Hippocampal formation (tissue), 2 donors: ENCODE measurements at regions not wholly inside any gene's neighbourhood (a gene's known extent, or its start where the extent isn't known, plus 50 kb on each side); places are given as distances from the start of the nearest gene placed in this dataset.

Source experiments
- DNase-seq, 2 donors: peaks; one replicate each; lab custom pipeline; 2025; lab: John Stamatoyannopoulos, UW

DNA sequence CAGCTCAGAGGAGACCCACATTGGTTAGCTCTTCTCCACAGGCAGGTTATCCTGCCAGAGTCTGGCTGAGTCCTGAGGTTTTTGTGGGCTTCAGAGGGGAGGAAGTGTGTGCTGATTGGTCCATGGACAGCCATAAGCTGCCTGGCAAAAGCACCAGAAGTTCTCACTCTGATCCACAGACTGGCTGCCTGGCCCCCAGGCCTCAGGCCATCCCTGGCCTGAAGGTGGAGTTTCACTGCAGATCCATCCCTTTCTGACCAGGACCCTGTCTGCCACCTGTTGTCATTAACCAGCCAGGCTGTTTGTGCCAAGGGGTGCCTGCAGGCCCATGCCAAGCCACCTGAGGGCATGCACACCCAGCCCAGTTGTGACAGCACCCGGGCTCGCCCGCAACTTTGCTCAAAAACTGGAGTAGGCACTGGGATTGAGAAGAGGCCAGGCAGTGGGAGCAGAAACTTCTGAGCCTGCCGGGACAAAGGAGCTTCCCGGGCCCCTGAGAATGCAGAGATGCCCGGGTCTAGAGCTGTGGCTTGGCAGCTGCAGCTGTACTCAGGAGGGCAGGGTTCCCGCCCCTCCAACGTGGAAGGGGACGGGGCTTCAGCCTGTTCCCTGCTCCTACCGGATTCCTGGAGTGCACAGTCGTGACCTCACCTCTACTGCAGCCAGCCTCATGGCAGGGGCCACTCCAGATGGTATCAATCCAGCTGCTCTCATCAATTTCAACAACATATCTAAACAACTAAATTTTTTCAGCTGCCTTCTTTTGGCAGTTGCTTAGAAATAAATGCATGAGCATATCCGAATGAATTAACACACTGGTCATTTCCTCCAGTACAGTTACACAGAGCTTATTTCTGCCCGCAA, 1277.3 kb downstream of the SLC16A7 start:
- no peak for DNase-seq

DNA sequence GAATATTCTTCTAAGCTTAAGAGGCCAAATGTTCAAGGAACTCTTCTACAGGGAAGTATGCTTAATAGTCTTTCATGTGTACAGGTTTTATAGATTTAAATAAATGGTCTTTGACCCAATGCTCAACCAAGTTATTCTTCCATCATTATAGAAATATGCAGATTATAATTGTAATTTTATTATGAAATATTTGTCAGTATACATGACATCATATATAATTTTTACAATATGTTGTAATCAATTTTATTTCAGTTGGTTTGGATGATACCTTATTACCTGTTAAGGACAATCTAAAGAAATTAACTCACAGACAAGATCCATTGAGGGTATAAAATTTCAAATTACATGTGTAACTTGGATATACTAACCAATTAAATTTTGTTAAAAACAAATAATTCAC, 1278.3 kb downstream of the SLC16A7 start:
- DNase-seq = no peak

DNA sequence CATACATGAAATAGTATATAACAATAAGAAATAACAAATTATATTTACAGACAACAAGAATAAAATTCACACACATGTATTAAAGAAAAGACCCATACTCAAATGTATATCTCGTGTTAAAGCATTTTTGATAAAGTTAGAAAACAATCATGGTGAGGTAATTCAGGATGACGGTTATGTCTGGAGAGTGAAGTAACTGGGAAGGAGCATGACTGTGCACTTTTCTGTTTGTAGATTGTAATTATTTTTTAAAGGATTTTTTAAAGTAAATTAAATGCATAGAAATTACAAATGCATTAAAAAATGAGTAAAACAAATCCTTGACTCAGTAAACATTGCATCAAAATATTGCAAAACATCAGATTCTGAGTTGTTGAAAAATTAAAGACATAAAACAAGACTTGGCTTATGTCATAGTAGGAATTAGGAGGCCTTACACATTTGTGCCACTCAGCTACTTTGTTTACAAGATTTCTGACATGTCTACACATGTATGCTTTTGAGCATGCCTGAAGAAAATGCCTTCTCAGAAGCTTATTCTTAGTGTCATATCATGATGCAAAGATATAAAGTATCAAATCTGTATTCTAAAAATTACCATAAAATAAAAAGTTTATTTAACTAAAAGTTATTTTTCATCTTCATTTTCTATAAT, 1325.1 kb downstream of the SLC16A7 start:
- no peak for DNase-seq

DNA sequence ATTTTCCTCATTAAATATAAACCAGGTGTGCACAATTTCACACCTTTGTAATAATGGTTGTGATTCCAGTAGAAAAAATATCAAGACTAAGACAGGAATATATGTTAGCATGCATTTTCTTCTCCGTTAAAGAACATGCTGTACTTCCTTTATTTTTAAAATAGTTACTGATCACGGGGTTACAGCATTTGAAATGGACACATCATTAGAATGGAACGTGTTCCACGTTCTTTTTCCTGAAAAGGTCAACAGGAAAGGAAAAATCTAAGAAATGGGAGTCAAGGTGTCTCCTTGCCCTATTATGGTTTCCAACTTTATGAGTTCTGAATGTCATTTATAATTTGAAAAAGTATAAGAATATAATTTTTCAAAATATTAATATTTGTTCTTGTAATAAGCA, 1325.7 kb downstream of the SLC16A7 start:
- DNase-seq = no peak

DNA sequence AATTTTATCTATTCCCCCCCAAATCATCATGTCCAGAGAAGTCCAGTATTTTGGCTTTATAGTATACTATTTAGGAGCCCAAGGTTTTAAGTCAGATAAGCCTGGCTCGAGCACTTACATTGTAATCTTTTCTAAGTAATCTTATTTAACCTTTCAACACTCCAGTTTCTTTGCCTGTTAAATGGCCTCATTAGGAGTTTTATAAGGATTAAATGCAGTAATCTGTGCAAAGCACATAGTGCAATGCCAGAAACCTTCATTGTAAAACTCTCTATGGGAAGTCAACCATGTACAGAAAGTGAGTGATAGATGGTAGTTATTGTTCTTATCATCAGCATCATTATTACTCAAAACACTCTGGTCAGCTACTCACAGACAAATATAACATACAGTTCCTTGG, 1330.4 kb downstream of the SLC16A7 start:
- DNase-seq = no peak

DNA sequence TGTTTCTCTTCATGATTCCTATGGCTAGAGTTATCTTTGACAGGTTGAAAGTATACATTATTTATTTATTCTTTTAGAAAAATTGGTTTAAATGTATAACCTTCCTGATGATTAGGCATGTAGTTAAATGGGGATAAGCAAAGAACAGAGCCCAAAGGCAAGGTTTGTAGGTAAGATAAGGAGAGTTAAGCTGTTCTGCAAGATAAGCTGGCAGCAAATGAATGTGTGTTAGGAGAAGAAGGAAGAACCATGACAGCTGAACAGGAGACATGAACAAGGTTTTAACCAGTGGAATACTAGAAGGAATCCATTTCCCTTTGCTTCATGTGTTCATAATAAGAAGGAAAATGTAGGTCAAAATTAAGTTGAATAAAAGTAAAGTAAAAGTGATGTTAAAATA, 1330.1 kb upstream of the USP15 start:
- DNase-seq = no peak

DNA sequence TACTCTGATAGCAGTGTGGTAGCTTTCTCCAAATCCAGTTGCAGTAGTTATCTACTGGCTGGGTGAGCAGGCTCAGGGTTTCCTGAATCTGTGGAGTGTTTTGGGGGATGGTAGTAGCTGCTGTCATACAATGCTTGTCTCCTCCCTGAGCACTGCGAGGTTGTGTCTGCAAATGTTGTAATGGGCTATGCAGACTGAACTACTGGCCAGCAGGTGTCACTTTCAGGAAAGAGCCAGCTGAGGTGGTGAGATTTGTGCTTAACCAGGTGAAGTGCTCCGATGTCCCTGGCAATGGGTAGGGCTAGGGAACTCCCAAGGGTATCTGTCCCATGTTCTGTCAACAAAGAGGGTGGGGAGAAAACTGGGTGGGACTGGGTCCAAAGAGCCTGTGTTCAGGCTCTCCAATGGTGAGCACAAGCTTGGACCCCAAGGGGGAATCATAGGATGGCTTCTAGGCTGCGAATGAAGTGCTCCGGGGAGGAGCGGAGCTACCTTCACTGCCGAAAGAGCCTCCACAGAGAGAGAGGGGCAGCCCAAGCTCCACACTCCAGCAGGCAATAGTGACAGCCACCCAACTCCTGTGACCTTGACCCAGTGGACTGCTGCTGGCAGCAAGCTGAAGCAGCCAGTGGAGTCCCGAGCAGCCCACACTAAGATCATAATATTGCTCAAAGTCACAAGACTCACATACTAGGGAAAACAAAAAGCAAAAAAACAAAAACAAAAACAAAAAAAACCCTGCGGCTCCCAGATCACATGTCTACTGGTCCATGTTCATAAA, 1324.0 kb upstream of the USP15 start:
- DNase-seq = no peak

DNA sequence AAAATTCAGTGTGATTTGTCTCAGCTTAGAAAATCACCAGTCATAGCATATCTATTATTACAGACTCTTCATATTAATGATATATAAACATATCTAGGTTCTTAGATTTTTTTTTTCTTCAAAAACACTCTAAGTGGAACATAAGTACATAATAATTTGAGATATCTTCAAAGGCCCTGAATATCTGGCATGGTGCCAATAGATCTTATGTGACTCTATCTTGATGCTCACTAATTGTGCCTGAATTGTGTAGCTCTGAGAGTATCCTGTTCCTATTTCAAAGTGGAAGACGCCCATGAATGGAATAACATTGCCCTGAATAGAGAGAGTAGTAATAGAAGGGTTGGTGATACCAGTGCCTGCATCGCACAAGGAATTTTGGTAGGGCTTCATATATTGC, 1312.7 kb upstream of the USP15 start:
- no peak for DNase-seq

DNA sequence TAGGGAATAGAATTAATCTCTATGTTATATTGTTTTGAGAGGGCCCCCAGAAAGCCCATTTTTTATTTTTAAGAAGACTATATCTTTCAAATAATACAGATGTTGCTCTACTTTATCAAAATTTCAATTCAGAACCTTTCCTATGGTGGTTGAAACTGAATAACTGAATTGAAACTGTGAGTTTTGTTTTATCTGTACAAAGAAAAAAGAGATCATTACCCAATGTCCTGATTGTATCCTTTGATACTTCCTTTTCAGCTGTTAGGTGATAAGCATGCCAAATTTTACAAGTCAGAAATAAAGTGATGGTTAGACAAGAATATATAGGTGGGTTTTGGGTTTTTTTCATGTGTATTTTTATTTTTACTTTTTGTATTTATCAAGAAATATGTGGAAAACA, 1293.1 kb upstream of the USP15 start:
- no peak for DNase-seq

DNA sequence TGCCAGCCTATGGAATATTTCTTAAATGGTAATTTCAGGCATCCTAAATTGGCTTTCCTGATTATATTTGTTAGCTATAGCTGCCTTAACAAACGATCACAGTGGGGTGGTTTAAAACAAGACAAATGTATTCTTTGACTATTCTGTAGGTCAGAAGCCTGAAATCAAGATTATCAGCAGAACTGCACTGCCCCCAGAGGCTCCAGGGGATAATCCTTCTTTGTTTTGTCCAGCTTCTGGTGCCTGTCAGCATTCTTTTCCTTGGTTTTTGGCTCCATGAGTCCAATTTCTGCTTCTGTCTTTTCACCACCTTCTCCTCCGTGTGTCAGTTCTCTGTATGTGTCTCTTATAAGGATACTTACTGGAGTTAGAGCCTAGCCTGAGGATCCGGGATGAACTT, 1282.2 kb upstream of the USP15 start:
- DNase-seq = no peak

DNA sequence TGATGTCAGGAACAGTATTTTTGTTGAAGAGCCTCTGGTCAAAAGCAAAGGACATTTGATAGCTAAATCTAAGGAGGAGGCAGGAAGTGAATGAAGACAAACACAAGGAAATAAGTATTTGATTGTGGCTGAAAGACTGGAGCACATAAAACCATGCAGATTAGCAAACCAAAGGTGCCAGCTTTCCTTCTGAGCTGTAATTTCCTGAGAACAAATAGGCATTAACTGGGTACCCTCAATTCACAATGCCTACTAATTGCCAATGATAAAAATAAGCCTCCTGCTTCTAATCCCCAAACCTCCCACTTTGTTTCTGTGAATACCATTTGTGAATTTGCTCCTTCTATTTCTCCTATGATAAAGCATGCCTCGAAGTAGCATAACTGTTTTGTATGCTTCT, 1279.6 kb upstream of the USP15 start:
- DNase-seq = no peak

DNA sequence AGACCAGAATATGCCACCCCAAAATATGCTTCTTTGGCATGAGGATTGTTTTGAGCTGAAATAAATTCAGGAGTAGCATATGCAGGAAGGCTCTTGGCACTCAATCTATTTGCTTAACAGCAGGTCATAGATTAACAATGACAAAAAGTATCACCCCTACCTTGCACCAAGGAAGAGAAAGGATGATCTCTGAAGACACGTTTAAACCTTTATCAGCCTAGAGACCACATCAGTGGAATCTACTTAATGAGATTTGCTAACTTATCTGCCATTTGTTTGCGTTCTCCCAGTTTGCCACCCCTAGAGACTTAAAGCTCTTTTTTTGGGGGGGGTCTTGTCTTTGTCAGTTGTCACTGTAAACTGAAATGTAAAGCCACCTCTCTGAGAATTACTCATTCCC, 1278.7 kb upstream of the USP15 start:
- no peak for DNase-seq

DNA sequence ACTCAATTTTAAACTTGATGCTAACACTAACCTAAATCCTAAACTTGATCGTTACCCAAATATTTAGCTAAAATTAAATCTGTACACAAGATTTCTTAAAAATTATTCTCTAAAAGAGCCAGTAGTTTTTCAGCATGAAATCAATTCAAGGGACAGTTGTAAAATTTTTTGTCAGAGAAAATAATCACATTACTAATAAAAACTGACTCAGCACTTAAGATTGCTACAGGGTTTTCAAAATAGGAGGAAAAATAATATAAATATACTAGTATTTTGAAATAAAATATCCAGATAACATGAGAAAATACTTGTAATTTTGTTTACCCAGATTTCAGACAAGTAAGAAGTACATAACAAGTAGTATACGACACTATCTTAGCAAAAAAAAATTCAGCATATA, 1268.1 kb upstream of the USP15 start:
- DNase-seq = no peak

DNA sequence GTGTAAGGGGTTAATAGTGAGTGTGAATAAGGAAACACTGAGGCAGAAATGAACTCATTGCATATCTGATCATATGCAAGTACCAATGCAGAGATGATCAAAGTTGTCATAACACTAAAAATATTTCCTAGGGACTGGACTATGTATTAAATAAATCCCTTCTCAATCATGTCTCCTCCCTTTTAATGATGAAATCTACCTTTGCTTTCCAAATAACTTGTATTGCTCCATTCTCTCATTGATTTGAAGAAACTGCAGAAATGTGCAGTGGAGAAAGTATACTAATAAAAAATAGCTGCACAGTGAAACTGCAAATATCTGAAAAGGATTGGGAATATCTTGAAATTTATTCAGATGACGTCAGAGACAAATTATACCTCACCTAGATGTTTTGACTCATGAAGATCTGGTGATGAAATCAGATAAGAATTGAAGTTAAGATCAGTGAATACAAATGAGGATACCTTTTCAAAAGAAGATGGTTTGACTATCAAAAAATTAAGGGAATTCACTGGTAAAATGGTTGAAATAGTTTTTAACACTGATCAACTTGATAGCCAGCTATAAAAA, 1264.9 kb upstream of the USP15 start:
- DNase-seq = no peak

DNA sequence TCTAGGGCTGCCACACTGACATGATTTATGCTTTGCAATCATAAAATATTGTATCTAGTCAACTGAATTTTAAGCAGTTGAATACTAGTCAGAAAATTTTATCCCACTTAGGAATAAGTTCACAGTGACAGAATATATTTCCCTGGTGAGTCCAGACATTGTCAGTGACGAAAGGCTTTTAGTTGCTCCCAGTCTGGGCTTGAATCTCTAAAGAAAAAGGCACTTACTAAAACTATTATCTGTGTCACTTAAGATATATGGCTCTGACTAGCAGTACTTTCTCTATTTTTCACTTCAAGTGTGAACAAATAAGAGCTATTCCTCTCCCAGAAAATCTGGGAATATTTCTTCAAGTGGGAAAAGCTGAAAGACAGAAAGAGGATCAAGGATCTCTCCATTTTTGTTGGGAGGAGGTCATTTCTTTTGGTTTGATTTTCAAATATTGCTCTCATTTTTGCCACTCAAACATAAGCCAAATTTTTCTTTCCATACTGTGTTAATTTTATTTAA, 1262.3 kb upstream of the USP15 start:
- no peak for DNase-seq

DNA sequence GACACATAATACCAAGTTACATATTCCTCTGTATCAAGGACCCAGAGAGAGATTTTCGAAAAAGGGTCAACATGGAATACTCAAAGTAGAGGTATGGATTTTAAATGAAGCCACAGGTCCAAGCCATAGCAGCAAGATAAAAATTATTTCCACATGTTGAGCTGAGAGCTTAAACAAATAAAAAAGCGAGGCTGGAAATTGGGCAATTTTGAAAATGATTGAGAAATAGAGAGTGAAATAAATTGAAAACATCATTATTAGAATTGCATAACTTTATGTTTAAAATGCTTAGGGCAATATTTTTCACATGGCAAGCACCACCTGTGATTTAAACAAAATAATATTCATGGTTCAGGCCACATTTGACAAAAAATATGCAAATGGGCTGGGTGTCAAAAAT, 1251.0 kb upstream of the USP15 start:
- no peak for DNase-seq

DNA sequence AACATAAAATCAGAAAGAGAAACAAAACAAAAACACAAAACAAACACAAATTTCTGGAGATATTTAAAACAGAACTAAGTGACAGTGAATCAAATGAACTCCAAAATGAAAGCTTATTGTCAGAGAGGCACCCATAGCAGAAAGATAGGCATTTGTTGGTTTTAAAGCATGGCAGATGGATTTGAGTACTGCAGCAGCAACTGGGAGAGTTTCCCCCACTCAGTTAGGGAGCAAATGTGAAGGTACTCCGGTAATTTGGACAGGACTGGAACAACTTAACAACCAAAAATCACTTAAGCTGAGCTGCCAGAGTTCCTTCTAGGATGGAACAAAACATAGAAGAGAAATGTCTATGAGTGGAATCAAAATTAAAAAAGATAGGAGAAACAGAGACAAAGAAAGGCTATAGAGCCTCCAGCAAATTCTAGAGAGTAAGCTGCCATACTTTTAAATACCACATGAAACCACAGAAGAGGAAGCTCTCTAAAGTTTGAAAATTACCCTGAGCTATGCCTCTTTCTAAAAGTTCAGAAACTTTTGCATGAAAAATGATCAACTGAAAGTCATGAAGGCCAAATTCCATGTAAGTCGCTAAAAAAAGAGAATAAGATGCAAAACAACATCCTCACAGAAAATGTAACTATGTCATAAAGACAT, 1248.3 kb upstream of the USP15 start:
- no peak for DNase-seq

DNA sequence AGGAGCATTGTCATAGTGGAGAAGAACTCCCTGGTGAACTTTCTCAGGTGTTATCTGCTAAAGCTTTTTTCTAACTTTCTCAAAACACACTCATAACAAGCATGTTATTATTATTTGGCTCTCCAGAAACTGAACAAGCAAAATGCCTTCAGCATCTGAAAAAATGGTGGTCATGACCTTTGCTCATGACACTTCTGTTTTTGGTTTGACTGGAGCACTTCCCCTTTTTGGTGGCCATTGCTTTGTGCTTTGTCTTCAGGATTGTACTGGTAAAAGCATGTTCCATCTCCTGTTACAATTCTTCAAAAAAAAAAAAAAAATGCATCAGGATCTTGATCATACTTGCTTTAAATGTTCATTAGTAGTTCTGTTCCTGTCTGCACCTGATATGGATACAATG, 1241.6 kb upstream of the USP15 start:
- no peak for DNase-seq

DNA sequence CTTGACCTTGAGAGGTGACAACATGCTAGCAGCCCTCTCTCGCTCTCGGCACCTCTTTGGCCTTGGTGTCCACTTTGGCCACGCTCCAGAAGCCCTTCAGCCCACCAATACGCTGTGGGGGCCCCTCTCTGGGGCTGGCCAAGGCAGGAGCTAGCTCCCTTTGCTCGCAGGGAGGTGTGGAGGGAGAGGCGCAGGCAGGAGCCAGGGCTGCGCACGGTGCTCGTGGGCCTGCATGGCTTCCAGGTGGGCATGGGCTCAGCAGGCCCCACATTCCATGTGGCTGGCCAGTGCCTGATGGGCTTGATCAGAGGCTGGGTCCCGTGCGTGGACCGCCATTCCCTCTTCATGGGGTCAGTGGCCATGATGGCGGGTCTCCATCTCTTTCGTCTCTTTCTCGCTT, 1237.0 kb upstream of the USP15 start:
- no peak for DNase-seq

DNA sequence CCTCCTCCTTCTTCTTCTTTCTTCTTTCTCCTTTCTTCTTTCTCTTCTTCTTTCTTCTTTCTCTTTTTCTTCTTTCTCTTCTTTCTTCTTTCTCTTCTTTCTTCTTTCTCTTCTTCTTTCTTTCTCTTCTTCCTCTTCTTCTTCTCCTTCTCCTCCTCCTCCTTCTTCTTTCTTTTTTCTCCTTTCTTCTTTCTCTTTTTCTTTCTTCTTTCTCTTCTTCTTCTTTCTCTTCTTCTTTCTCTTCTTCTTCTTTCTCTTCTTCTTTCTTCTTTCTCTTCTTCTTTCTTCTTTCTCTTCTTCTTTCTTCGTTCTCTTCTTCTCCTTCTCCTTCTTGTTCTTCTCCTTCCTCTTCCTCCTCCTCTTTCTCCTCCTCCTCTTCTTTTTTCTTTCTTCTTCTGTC, 1230.7 kb upstream of the USP15 start:
- no peak for DNase-seq

DNA sequence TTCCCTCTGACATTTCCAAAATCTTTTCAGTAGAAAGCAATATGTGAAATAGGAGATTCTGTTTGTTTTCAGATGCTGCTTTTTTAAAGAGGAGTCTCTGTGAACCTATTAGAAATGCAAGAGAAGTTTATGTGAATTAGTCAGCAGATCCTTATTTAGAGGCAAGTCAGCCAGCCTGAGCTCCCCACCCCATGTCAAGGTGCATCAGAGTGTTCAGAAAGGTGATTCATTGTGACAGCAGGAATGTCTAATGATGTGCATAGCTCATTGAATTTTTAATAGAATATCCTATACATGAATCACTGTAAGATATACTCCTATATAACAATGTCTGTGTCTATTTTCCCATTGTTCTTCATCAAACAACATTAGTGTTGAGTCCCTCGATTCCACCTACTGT, 1222.4 kb upstream of the USP15 start:
- no peak for DNase-seq

DNA sequence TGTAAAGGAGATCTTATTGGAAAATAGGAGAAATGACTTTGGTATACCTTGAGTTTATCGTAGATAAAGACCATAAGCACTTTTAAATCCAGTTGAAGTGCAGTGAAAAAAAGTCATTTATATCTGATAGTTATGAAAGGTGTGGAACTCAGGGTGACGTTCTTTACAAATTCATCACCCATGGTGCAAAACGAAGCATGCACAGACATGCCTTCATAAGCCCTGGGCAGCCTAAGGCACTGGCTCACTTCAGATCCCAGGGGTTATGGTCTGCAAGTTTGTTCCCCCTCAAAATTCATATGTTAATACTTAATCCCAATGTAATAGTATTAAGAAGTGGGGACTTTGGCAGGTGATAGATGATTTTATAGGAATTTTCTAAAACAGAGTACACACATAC, 1216.4 kb upstream of the USP15 start:
- no peak for DNase-seq
